ENCODE measurements at regions not wholly inside any gene's neighbourhood (a gene's known extent, or its start where the extent isn't known, plus 50 kb on each side); places are given as distances from the start of the nearest gene placed in this dataset.

- TF ChIP-seq CTCF (IDR thresholded peaks at IDR 0.05), result no peak
- TF ChIP-seq POLR2A (IDR thresholded peaks at IDR 0.05), result no peak
- TF ChIP-seq EP300 (IDR thresholded peaks at IDR 0.05), result no peak
Observed at GRCh38 chr3:187927565-187927964, 182.3 kb upstream of the BCL6 start.
